GM12878 (cell line): ENCODE measurements at regions not wholly inside any gene's neighbourhood (a gene's known extent, or its start where the extent isn't known, plus 50 kb on each side); places are given as distances from the start of the nearest gene placed in this dataset.

Source experiments
- ATAC-seq: fragments of 200-7000 bp; cut with Tn5 transposase; 3 replicates; pipeline ENCODE4 v1.9.1; 2020; ENCODE audit warnings: mild to moderate bottlenecking, moderate library complexity
- BruUV-seq: library from RNA; stranded (reverse); fragments of 400-500 nt; replicated peaks from 2 replicates; lab custom pipeline; 2021; lab: Mats Ljungman, UMichigan
- CTCF ChIA-PET: fragments of 300-600 bp; sonication (Branson Sonifier 250); formaldehyde crosslinking; extraction: SDS; loops from one replicate; lab custom pipeline; 2021; ENCODE audit warnings: inconsistent platforms; lab: Yijun Ruan, JAX
- POLR2A ChIA-PET: fragments of 350-600 bp; formaldehyde crosslinking; extraction: SDS; loops from one replicate; lab custom pipeline; 2021; ENCODE audit warnings: inconsistent platforms; lab: Charles Lee
- RAD21 ChIA-PET: fragments of 300-600 bp; sonication (Branson Sonifier 250); formaldehyde crosslinking; loops from one replicate; lab custom pipeline; 2023; ENCODE audit warnings: antibody characterized with exemption; ENCODE audit not compliant: unreplicated experiment; lab: Charles Lee
- SMC1A ChIA-PET: fragments of 300-600 bp; sonication (Branson Sonifier 250); formaldehyde crosslinking; loops from one replicate; lab custom pipeline; 2023; ENCODE audit not compliant: unreplicated experiment, uncharacterized antibody; lab: Charles Lee
- DNase-seq: peaks from one replicate; pipeline ENCODE4 v3.0.0-alpha.2; 2011; ENCODE audit warnings: low read depth, low spot score
- FAIRE-seq: peaks from 3 replicates; lab custom pipeline; 2011; peaks lifted over from hg19 to GRCh38; lab: Jason Lieb, UNC
- H2AFZ ChIP-seq: 2 replicates; pipeline ENCODE4 v1.6.0; 2011; ENCODE audit warnings: low read depth, low read length, control low read depth; ENCODE audit not compliant: control insufficient read depth
- H3K27ac ChIP-seq: 2 replicates; pipeline ENCODE4 v1.5.1; 2011; ENCODE audit warnings: control low read depth; ENCODE audit not compliant: control insufficient read depth, insufficient read depth
- H3K27me3 ChIP-seq, 2 experiments: replicated peaks in 1 of 2; 2 replicates each; pipeline versions ENCODE4 v1.6.0 to v1.6.1; 2011; ENCODE audit warnings: low read length in 1 of 2; ENCODE audit not compliant: control insufficient read depth in 2 of 2, insufficient read depth in 2 of 2
- H3K36me3 ChIP-seq, 2 experiments: 2 replicates each; pipeline ENCODE4 v1.5.1; 2011; ENCODE audit warnings: low read length in 1 of 2; ENCODE audit not compliant: control insufficient read depth in 2 of 2, insufficient read depth in 2 of 2
- H3K4me1 ChIP-seq: 2 replicates; pipeline ENCODE4 v1.6.1; 2011; ENCODE audit warnings: mild to moderate bottlenecking, low read length, moderate library complexity, mixed read lengths; ENCODE audit not compliant: control insufficient read depth, insufficient read depth
- H3K4me2 ChIP-seq: 2 replicates; pipeline ENCODE4 v1.6.0; 2011; ENCODE audit warnings: control low read depth; ENCODE audit not compliant: control insufficient read depth, insufficient read depth
- H3K4me3 ChIP-seq: fragments of 200-600 bp; sonication (generic); 2 replicates; pipeline ENCODE4 v1.5.1; 2016
- H3K79me2 ChIP-seq: 2 replicates; pipeline ENCODE4 v1.6.0; 2011; ENCODE audit warnings: low read length; ENCODE audit not compliant: control insufficient read depth, insufficient read depth
- H3K9ac ChIP-seq: 2 replicates; pipeline ENCODE4 v1.8.0; 2011; ENCODE audit warnings: low read length, control low read depth, mixed read lengths; ENCODE audit not compliant: control insufficient read depth, insufficient read depth
- H3K9me3 ChIP-seq: replicated peaks from 3 replicates; pipeline ENCODE4 v1.5.1; 2011; ENCODE audit warnings: mild to moderate bottlenecking, low read length; ENCODE audit not compliant: control insufficient read depth, insufficient read depth
- H4K20me1 ChIP-seq: 2 replicates; pipeline ENCODE4 v1.6.0; 2011; ENCODE audit not compliant: control insufficient read depth, insufficient read depth
- BACH1 ChIP-seq: fragments of 450-650 bp; IDR thresholded peaks from 2 replicates; pipeline ENCODE4 v1.6.1; 2017; ENCODE audit warnings: mild to moderate bottlenecking, borderline replicate concordance
- BHLHE40 ChIP-seq, 2 experiments: fragments of 450-650 bp in 1 of 2; IDR thresholded peaks; 2 replicates each; pipeline ENCODE4 v1.6.1; 2011 to 2017; ENCODE audit warnings: low read depth in 2 of 2, borderline replicate concordance in 1 of 2, improper control_type of control experiment in 1 of 2, low read length in 1 of 2, mild to moderate bottlenecking in 1 of 2
- CEBPB ChIP-seq, 2 experiments: fragments of 150-350 bp in 1 of 2; IDR thresholded peaks; 2 replicates each; pipeline ENCODE4 v1.6.1; 2012 to 2014; ENCODE audit warnings: low read depth in 2 of 2, low read length in 2 of 2, borderline replicate concordance in 1 of 2, inconsistent platforms in 1 of 2
- FOXM1 ChIP-seq: IDR thresholded peaks from 2 replicates; pipeline ENCODE4 v1.6.1; 2012; ENCODE audit warnings: low read depth, mild to moderate bottlenecking, inconsistent platforms, low read length, moderate library complexity
- JUND ChIP-seq: IDR thresholded peaks from 2 replicates; pipeline ENCODE4 v1.6.1; 2012; ENCODE audit warnings: low read depth, mild to moderate bottlenecking, low read length, improper control_type of control experiment, moderate library complexity
- RBBP5 ChIP-seq: fragments of 200-600 bp; sonication (generic); conservative IDR thresholded peaks from 2 replicates; pipeline ENCODE4 v1.6.1; 2016
- STAT3 ChIP-seq: IDR thresholded peaks from 2 replicates; pipeline ENCODE4 v1.6.1; 2011; ENCODE audit warnings: low read depth, low read length, improper control_type of control experiment
- ZBED1 ChIP-seq: IDR thresholded peaks from 2 replicates; pipeline ENCODE4 v1.6.1; 2016; ENCODE audit warnings: borderline replicate concordance
- ZNF217 ChIP-seq: fragments of 450-650 bp; IDR thresholded peaks from 2 replicates; pipeline ENCODE4 v1.6.1; 2017; ENCODE audit warnings: antibody characterized with exemption, mild to moderate bottlenecking
- WGBS: methylation state at CpG from one replicate; pipeline ENCODE4 v1.1.6; 2016; ENCODE audit warnings: low lambda C conversion rate; ENCODE audit not compliant: insufficient replicate concordance, insufficient coverage; ENCODE audit errors: missing lambda C conversion rate; 5-methylcytosine and 5-hydroxymethylcytosine counted together
- in situ Hi-C: fragments of 300-500 bp; cut with MboI; formaldehyde crosslinking; loops from 9 replicates; pipeline ENCODE4 v1.14.3; 2018; ENCODE audit warnings: mixed read lengths
- intact Hi-C: fragments of 100-400 bp; cut with micrococcal nuclease; formaldehyde crosslinking; loops from one replicate; pipeline ENCODE4 v1.14.2; 2022; ENCODE audit not compliant: unreplicated experiment
- TF ChIP-seq, protein P1 (sequence below): IDR thresholded peaks from 2 replicates; pipeline ENCODE4 v1.6.1; 2011; ENCODE audit warnings: borderline replicate concordance, low read depth, mild to moderate bottlenecking, moderate library complexity, mixed read lengths, low read length; ENCODE audit not compliant: insufficient read depth; ENCODE audit errors: extremely low read length

DNA sequence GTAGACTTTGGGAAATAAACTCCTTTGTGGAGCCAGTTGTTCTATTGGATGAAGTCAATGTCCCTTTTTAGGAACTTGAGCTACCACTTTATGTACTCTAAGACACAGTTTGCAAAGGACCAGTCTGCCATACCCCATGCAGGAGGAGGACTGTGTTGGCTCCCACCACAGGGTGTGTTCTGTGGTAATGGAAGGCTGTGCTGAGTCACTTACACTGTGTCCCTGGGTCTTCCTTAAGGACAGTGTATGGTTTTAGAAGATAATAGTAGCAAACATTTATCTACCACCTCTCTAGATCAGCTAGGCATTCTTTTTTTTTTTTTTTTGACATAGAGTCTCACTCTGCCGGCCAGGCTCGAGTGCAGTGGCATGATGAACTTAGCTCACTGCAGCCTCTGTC is 184.0 kb upstream of the PGRMC2 start:
- Histone ChIP-seq H3K4me1 (no peaks in the 10 kb centered on the region), H3K9ac (no peak overlapping the region), H4K20me1 (no peaks in the 10 kb centered on the region), H3K4me2 (no peak overlapping the region), H3K4me3 (no peak overlapping the region), H2AFZ (no peak overlapping the region), H3K27ac (no peak overlapping the region), H3K27me3 (no peaks in the 10 kb centered on the region), H3K36me3 (no peaks in the 10 kb centered on the region), H3K9me3 (no peaks in the 10 kb centered on the region), H3K79me2 (no peaks in the 10 kb centered on the region)
- ATAC-seq (no peak), DNase-seq (no peak), FAIRE-seq (no peak)
- 100% methylated on average over 2 of the region's 2 CpGs for WGBS
- no peak for TF ChIP-seq BACH1
- TF ChIP-seq CEBPB (IDR thresholded peaks at IDR 0.05; ENCODE audit: borderline replicate concordance in 1 of 2, low read depth in 2 of 2, low read length in 2 of 2) = no peak
- no peak for TF ChIP-seq ZBED1
- no peak for TF ChIP-seq RBBP5
- TF ChIP-seq STAT3 = no peak
- TF ChIP-seq, protein P1, sequence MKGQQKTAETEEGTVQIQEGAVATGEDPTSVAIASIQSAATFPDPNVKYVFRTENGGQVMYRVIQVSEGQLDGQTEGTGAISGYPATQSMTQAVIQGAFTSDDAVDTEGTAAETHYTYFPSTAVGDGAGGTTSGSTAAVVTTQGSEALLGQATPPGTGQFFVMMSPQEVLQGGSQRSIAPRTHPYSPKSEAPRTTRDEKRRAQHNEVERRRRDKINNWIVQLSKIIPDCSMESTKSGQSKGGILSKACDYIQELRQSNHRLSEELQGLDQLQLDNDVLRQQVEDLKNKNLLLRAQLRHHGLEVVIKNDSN = no peak
- TF ChIP-seq BHLHE40 (IDR thresholded peaks at IDR 0.05; ENCODE audit: borderline replicate concordance in 1 of 2, low read depth in 2 of 2, low read length in 1 of 2) = no peak
- TF ChIP-seq JUND = no peak
- no peak for TF ChIP-seq ZNF217
- TF ChIP-seq FOXM1 = no peak
- in situ Hi-C loops (no loop called here), intact Hi-C loops (no loop called here)
- ChIA-PET RAD21 (interaction anchor here (1.7 kb wide), 1 partner anchor 18 kb away, joined by 7 read pairs; no protein-coding TSS in a partner anchor), POLR2A (no interaction called here), CTCF (interaction anchor here (0.8 to 6.0 kb wide), 4 partner anchors 12 to 103 kb away, joined by 3 to 35 read pairs (median 4); no protein-coding TSS in a partner anchor), SMC1A (interaction anchor here (0.7 to 1.7 kb wide), 2 partner anchors 9 to 17 kb away, joined by 3 to 5 read pairs; no protein-coding TSS in a partner anchor)
- no TSS peak for BruUV-seq
